NB4 (cell line): ENCODE measurements at regions not wholly inside any gene's neighbourhood (a gene's known extent, or its start where the extent isn't known, plus 50 kb on each side); places are given as distances from the start of the nearest gene placed in this dataset.

ENCODE experiments used
- DNase-seq: peaks from one replicate; pipeline ENCODE4 v3.0.0; 2010; ENCODE audit warnings: low read depth
- H3K4me3 ChIP-seq: one replicate; pipeline ENCODE4 v1.5.1; 2011; ENCODE audit warnings: mild to moderate bottlenecking, low read depth, low read length, moderate library complexity
- MYC ChIP-seq: IDR thresholded peaks from 2 replicates; pipeline ENCODE4 v1.6.1; 2011; ENCODE audit warnings: low read depth, low read length
- POLR2A ChIP-seq: IDR thresholded peaks from 2 replicates; pipeline ENCODE4 v1.6.1; 2011; ENCODE audit warnings: mild to moderate bottlenecking; ENCODE audit not compliant: insufficient read length; ENCODE audit errors: extremely low read depth
- TF ChIP-seq, protein P1 (sequence below): IDR thresholded peaks from 2 replicates; pipeline ENCODE4 v1.6.1; 2011; ENCODE audit warnings: low read depth, low read length
- TF ChIP-seq, protein P2 (sequence below): IDR thresholded peaks from one replicate; pipeline ENCODE4 v1.5.1; 2012; ENCODE audit warnings: low read depth, low read length

DNA sequence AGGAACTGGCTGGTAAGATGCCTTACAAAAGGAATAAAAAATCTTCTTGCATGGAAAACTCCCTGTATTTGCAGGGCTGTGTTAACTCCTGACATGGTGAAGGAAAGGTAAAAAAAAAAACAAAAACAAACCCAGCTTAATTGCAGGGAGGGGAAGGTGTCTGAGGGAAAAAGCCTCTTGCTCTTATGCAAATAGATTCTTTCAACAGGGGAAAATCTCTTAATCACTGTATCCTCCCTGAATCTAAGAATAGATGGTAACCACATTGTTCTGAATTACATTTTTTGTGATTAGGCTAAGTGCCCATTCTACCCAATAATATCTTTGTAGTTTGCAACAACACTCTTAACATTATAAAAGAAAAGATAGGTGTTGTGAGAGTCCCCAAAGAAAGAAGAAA is 172.6 kb downstream of the RBM46 start:
- TF ChIP-seq, protein P1, sequence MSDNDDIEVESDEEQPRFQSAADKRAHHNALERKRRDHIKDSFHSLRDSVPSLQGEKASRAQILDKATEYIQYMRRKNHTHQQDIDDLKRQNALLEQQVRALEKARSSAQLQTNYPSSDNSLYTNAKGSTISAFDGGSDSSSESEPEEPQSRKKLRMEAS, result no peak
- TF ChIP-seq MYC (no peak), POLR2A (no peak)
- TF ChIP-seq, protein P2, sequence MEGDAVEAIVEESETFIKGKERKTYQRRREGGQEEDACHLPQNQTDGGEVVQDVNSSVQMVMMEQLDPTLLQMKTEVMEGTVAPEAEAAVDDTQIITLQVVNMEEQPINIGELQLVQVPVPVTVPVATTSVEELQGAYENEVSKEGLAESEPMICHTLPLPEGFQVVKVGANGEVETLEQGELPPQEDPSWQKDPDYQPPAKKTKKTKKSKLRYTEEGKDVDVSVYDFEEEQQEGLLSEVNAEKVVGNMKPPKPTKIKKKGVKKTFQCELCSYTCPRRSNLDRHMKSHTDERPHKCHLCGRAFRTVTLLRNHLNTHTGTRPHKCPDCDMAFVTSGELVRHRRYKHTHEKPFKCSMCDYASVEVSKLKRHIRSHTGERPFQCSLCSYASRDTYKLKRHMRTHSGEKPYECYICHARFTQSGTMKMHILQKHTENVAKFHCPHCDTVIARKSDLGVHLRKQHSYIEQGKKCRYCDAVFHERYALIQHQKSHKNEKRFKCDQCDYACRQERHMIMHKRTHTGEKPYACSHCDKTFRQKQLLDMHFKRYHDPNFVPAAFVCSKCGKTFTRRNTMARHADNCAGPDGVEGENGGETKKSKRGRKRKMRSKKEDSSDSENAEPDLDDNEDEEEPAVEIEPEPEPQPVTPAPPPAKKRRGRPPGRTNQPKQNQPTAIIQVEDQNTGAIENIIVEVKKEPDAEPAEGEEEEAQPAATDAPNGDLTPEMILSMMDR, result no peak
- DNase-seq, result no peak
- no peak overlapping the region for H3K4me3 ChIP-seq

DNA sequence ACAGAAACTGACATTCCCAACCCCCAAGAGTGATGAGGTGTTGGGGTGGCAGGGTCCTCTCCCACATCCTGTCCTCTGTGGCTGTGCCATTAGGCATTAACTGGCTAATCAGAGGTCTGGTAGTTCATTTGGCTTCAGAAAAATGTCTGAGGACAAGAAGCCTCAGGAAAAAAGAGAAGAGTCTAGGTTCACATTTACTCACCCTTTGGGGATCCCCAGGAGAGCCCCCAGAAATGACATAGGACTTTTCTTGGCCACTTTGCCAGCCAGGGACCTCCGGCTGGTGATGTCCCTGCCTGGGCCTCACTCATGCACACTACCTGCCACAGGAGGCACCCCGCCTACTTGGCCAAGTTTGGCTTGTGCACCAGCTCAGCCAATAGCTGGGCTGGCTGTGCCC is 173.0 kb downstream of the RBM46 start:
- TF ChIP-seq, protein P2, result no peak
- no peak for TF ChIP-seq POLR2A
- TF ChIP-seq, protein P1, result no peak
- no peak for TF ChIP-seq MYC
- DNase-seq, result no peak
- H3K4me3 ChIP-seq, result no peak overlapping the region

DNA sequence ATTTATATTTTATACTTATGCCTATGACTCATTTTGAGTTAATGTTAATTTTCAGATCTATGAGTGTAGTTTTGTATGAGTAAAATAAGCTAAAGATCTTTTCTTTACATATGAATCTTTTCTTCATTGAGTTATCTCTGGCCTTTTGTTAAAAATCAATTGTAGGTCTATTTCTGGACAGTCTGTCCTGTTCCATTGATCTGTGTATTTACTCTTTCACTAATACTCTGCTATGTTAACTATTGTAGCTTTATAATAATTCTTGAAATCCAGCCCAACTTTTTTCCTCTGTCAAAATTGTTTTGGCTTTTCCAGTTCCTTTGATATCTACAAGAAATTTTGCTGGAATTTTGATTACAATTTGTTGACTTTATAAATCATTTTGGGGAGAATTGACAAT is 177.0 kb downstream of the RBM46 start:
- H3K4me3 ChIP-seq, result no peak overlapping the region
- no peak for TF ChIP-seq MYC
- TF ChIP-seq, protein P1, result no peak
- TF ChIP-seq POLR2A, result no peak
- TF ChIP-seq, protein P2, result no peak
- DNase-seq, result no peak

DNA sequence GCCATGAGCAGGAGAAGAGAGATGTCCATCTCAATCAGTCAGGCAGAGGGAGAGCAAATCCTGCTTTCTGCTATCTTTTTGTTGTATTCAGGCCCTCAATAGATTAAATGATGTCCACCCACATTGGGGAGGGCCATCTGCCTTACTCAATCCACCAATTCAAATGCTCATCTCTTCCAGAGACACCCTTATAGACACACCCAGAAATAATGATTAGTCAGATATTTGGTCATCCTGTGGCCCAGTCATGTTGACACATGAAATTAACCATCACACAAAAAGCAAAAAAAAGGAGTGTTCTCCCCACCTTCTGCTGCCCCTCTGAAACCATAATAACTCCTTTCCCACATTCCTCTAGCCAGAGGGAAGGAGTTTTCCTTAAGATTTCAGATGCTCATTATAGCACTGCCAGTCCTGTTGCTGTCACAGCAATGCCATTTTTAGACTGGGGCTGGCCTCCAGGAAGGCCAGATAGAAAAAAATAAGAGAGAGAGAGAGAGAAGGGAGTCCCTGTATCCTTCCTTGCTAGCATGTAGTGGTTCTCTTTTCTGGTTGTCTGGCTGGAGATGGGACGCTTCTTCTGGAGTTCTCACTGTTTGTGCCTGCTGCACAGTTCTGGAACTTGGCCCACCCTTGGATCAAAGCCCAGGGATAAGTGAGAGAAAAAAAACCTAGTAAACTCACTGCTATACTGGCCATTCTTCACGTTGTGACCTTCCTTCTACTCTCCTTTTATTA is 177.7 kb downstream of the RBM46 start:
- no peak overlapping the region for H3K4me3 ChIP-seq
- TF ChIP-seq POLR2A, result no peak
- TF ChIP-seq, protein P1, result no peak
- TF ChIP-seq, protein P2, result no peak
- no peak for TF ChIP-seq MYC
- DNase-seq, result no peak

DNA sequence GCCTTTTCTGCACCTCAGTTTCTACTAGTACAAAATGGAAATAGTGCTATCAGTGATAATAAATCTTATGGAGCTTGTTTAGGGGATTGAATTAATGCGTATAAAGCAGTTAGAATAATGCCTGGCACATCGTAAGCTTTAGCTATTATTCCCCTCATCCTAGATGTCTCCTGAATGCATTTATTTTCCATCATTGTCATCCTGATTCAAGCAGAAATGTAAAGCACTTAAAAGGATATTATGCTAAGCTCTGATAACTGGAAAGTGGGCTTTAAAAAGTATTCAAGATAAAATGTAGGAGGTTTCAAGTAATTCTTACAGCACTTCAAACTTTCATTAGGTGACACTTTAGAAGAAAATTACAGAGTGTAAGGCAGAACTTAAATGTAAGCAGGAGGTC is 178.7 kb downstream of the RBM46 start:
- TF ChIP-seq, protein P2, result no peak
- TF ChIP-seq, protein P1, result no peak
- TF ChIP-seq MYC (no peak), POLR2A (no peak)
- no peak for DNase-seq
- no peak overlapping the region for H3K4me3 ChIP-seq
